ENCODE measurements at regions not wholly inside any gene's neighbourhood (a gene's known extent, or its start where the extent isn't known, plus 50 kb on each side); places are given as distances from the start of the nearest gene placed in this dataset.

DNA sequence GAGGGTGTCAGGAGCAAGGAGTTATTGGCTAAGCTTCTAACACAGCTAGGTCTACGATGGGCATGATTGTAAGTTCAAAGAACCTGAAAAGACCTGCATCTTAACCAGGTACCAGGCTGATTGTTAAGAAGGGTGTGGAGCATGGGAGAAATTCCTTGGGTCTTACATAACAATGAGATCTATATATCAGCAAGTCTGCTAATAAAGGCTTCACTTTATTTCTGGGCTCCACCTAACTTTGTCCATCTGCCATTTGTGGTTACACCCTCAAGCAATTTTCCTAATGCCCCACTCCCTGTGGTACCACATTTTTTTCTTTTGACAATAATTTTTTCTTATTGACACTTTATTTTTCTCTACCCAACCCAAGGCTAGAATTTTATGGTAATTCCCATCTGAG is 223.5 kb upstream of the JAG1 start:
- Histone ChIP-seq H3K9me3 (no peaks in the 10 kb centered on the region), H3K27ac (no peak overlapping the region), H3K36me3 (no peaks in the 10 kb centered on the region), H3K4me3 (no peak overlapping the region), H3K27me3 (ENCODE audit: low read depth) (no peaks in the 10 kb centered on the region), H3K4me1 (no peaks in the 10 kb centered on the region)
- intact Hi-C loops (cut with DNase I) = no loop called here
- ATAC-seq = no peak
- TF ChIP-seq, protein P1, sequence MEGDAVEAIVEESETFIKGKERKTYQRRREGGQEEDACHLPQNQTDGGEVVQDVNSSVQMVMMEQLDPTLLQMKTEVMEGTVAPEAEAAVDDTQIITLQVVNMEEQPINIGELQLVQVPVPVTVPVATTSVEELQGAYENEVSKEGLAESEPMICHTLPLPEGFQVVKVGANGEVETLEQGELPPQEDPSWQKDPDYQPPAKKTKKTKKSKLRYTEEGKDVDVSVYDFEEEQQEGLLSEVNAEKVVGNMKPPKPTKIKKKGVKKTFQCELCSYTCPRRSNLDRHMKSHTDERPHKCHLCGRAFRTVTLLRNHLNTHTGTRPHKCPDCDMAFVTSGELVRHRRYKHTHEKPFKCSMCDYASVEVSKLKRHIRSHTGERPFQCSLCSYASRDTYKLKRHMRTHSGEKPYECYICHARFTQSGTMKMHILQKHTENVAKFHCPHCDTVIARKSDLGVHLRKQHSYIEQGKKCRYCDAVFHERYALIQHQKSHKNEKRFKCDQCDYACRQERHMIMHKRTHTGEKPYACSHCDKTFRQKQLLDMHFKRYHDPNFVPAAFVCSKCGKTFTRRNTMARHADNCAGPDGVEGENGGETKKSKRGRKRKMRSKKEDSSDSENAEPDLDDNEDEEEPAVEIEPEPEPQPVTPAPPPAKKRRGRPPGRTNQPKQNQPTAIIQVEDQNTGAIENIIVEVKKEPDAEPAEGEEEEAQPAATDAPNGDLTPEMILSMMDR (IDR thresholded peaks at IDR 0.05) = no peak
- DNase-seq = no peak

DNA sequence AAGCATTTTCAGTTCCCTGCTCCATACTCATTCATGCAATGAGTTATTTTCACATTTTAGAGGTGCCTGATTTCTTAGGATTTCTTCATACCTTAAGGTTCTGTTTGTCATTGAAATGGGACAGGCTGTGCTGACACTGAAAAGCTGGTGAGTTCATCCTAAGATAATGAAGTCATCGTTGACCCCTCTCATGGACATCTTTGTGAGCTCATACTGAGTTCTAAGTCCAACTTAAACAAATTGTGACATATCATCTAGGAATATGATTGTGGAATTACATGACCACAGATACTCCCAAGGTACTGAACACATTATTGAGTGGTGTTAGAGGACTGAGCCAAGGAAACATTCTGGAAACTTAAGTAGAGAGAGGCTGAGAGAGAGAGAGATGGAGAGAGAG is 224.8 kb upstream of the JAG1 start:
- DNase-seq = no peak
- TF ChIP-seq, protein P1 (IDR thresholded peaks at IDR 0.05) = no peak
- Histone ChIP-seq H3K4me3 (no peak overlapping the region), H3K36me3 (no peaks in the 10 kb centered on the region), H3K4me1 (no peaks in the 10 kb centered on the region), H3K27me3 (ENCODE audit: low read depth) (no peaks in the 10 kb centered on the region), H3K27ac (no peak overlapping the region), H3K9me3 (no peaks in the 10 kb centered on the region)
- ATAC-seq = no peak
- intact Hi-C loops (cut with DNase I) = no loop called here

DNA sequence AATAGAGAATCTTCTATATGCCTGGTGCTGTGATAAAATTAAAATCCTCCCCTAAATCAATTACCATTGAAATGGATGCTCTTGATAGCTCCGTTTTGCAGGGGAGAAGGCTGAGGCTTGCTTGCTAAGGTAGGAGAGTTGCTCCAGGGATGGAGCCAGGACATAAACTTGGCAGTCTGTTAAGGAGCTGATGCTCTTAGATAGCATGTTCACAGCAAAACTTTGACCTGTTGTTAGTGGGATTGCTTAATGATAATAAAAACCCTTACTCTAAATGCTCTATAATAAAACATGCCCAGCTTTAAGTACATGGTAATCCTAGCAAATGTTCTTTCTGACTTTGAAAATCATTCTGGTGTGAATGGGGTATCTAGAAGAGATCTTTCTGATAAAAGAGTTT is 228.4 kb upstream of the JAG1 start:
- no peaks in the 10 kb centered on the region for H3K36me3 ChIP-seq
- H3K4me3 ChIP-seq = no peak overlapping the region
- no peak overlapping the region for H3K27ac ChIP-seq
- intact Hi-C loops (cut with DNase I) = no loop called here
- no peak for ATAC-seq
- no peaks in the 10 kb centered on the region for H3K9me3 ChIP-seq
- H3K27me3 ChIP-seq (ENCODE audit: low read depth) = no peaks in the 10 kb centered on the region
- no peaks in the 10 kb centered on the region for H3K4me1 ChIP-seq
- no peak for DNase-seq
- TF ChIP-seq, protein P1 (IDR thresholded peaks at IDR 0.05) = no peak

DNA sequence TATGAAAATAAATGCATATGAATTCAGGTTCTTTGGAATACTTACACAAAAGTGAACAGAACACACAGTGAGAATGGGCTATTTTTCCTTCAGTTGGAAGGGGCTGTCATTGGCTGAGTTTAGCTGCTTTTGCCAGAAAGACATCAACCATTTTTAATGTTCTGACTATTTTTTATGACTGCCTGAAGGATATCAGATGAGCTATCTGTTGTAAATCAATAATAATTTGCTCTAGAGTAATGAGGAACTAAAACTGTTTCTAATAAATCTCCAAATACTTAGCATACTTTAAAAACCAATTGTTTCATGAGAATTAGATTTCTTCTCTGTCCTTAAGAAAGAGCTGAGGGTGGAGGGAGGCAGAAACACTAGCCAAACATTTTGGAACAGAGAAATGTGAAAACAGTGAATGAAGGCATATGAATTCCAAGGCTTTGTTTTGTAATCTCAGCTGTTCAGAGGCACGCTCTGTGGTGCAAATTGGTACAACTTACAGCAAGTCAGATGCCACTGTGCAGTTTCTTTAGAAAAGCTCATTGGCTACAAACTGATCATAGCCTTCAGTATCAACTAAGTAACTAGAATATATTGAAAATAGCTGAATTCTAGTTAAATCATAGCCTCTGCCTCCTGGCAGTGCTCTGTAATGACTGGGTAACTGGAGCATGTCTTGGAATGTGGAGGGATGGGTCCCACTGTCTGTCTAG is 228.9 kb upstream of the JAG1 start:
- no peak for DNase-seq
- intact Hi-C loops (cut with DNase I) = no loop called here
- H3K36me3 ChIP-seq = no peaks in the 10 kb centered on the region
- H3K4me1 ChIP-seq = no peaks in the 10 kb centered on the region
- no peaks in the 10 kb centered on the region for H3K27me3 ChIP-seq (ENCODE audit: low read depth)
- no peaks in the 10 kb centered on the region for H3K9me3 ChIP-seq
- TF ChIP-seq, protein P1 (IDR thresholded peaks at IDR 0.05) = no peak
- no peak overlapping the region for H3K4me3 ChIP-seq
- no peak overlapping the region for H3K27ac ChIP-seq
- ATAC-seq = no peak

DNA sequence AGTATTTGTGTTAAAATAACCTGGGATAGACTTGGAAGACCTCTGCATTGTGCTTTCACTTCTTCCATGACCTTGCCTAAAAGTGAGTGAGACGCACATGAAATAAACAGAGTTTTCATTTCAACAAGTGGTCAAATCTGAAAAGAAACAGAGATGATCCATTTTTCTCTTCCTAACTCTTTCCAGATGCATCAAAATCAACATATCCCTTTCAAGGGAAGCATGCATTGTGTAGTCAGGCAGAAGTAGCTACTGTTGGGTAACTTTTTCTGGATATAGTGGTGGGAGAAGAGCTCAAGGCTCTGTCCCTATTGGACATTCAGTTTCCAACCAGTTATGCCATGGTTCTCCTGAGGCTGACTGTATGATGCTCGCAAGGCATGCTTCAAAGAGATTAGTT is 233.0 kb upstream of the JAG1 start:
- no peak overlapping the region for H3K4me3 ChIP-seq
- H3K4me1 ChIP-seq = no peaks in the 10 kb centered on the region
- ATAC-seq = no peak
- H3K27ac ChIP-seq = no peak overlapping the region
- H3K9me3 ChIP-seq = no peaks in the 10 kb centered on the region
- H3K36me3 ChIP-seq = no peaks in the 10 kb centered on the region
- TF ChIP-seq, protein P1 (IDR thresholded peaks at IDR 0.05) = no peak
- no peak for DNase-seq
- no peaks in the 10 kb centered on the region for H3K27me3 ChIP-seq (ENCODE audit: low read depth)
- intact Hi-C loops (cut with DNase I) = no loop called here
